Thoracic aorta (tissue), 2 donors: ENCODE measurements at regions not wholly inside any gene's neighbourhood (a gene's known extent, or its start where the extent isn't known, plus 50 kb on each side); places are given as distances from the start of the nearest gene placed in this dataset.
"Not testable (repeated sequence)": the region's sequence is repeated elsewhere in the genome, so short reads cannot be mapped to it uniquely, and the experiment has no call there.

Source experiments
- ATAC-seq: fragments of 150-250 bp; one replicate; pipeline ENCODE4 v1.8.0; 2017; ENCODE audit warnings: low read depth; ENCODE audit not compliant: insufficient number of reproducible peaks, low FRiP score
- DNase-seq: peaks from one replicate; pipeline ENCODE4 v3.0.0-alpha.2; 2020; ENCODE audit warnings: low spot score
- H3K27ac ChIP-seq, 2 donors: fragments of 200-600 bp; sonication (generic); 1 replicate in 1 of 2; 2 replicates in 1 of 2; pipeline ENCODE4 v1.5.1; 2016; ENCODE audit warnings: mild to moderate bottlenecking in 2 of 2, moderate library complexity in 2 of 2
- H3K27me3 ChIP-seq: fragments of 200-600 bp; sonication (generic); replicated peaks from 2 replicates; pipeline ENCODE4 v1.6.0; 2016; ENCODE audit warnings: mild to moderate bottlenecking; ENCODE audit not compliant: insufficient read depth
- H3K36me3 ChIP-seq: fragments of 200-600 bp; sonication (generic); one replicate; pipeline ENCODE4 v1.5.1; 2016
- H3K4me1 ChIP-seq, 2 donors: fragments of 200-600 bp; sonication (generic); 1 replicate in 1 of 2; 2 replicates in 1 of 2; pipeline versions ENCODE4 v1.5.1 to v1.6.0; 2016; ENCODE audit warnings: low read depth in 2 of 2, mild to moderate bottlenecking in 1 of 2; ENCODE audit not compliant: control insufficient read depth in 1 of 2
- H3K4me3 ChIP-seq: fragments of 200-600 bp; sonication (generic); 2 replicates; pipeline ENCODE4 v1.5.1; 2016; ENCODE audit warnings: mild to moderate bottlenecking
- H3K9me3 ChIP-seq: fragments of 200-600 bp; sonication (generic); 2 replicates; pipeline ENCODE4 v1.5.1; 2016

- not testable (repeated sequence) for H3K36me3 ChIP-seq, H3K4me3 ChIP-seq, ATAC-seq
Observed at GRCh38 chr1:143803095-143803494, 168.7 kb downstream of the FAM72C start.

GRCh38 chr1:143799568-143800187, 172.1 kb downstream of the FAM72C start:
- not testable (repeated sequence) for DNase-seq, H3K27ac ChIP-seq, H3K36me3 ChIP-seq, H3K9me3 ChIP-seq, H3K4me3 ChIP-seq, H3K4me1 ChIP-seq, H3K27me3 ChIP-seq
- ATAC-seq, result peak; percentile 60

More at GRCh38 chr1:143803095-143803494, 168.7 kb downstream of the FAM72C start:
- H3K27ac ChIP-seq, H3K4me1 ChIP-seq, H3K27me3 ChIP-seq, H3K9me3 ChIP-seq, DNase-seq: not testable (repeated sequence)

- H3K4me1 ChIP-seq, H3K27ac ChIP-seq, DNase-seq, H3K4me3 ChIP-seq, ATAC-seq, H3K27me3 ChIP-seq, H3K9me3 ChIP-seq, H3K36me3 ChIP-seq: not testable (repeated sequence)
Observed at GRCh38 chr1:143796369-143796768, 175.4 kb downstream of the FAM72C start.

- not testable (repeated sequence) for H3K27ac ChIP-seq, H3K4me3 ChIP-seq, H3K4me1 ChIP-seq, H3K27me3 ChIP-seq, ATAC-seq, H3K9me3 ChIP-seq, H3K36me3 ChIP-seq, DNase-seq
Observed at GRCh38 chr1:143792047-143792937, 179.5 kb downstream of the FAM72C start.

GRCh38 chr1:143786381-143786780, 185.4 kb downstream of the FAM72C start:
- H3K36me3 ChIP-seq, H3K4me3 ChIP-seq, H3K27me3 ChIP-seq, H3K27ac ChIP-seq, DNase-seq, H3K4me1 ChIP-seq, H3K9me3 ChIP-seq, ATAC-seq: not testable (repeated sequence)

- H3K27me3 ChIP-seq, H3K27ac ChIP-seq, H3K36me3 ChIP-seq, ATAC-seq, DNase-seq, H3K9me3 ChIP-seq, H3K4me1 ChIP-seq, H3K4me3 ChIP-seq: not testable (repeated sequence)
Observed at GRCh38 chr1:143785883-143786282, 185.9 kb downstream of the FAM72C start.

GRCh38 chr1:143784239-143784882, 187.4 kb downstream of the FAM72C start:
- not testable (repeated sequence) for ATAC-seq, DNase-seq, H3K9me3 ChIP-seq, H3K4me3 ChIP-seq, H3K27ac ChIP-seq, H3K4me1 ChIP-seq, H3K27me3 ChIP-seq, H3K36me3 ChIP-seq

GRCh38 chr1:143778178-143778577, 193.6 kb downstream of the FAM72C start:
- not testable (repeated sequence) for H3K4me3 ChIP-seq, H3K27me3 ChIP-seq, H3K36me3 ChIP-seq, H3K27ac ChIP-seq, H3K4me1 ChIP-seq, ATAC-seq, DNase-seq, H3K9me3 ChIP-seq

GRCh38 chr1:143764831-143765230, 207.0 kb downstream of the FAM72C start:
- not testable (repeated sequence) for ATAC-seq, H3K9me3 ChIP-seq, H3K36me3 ChIP-seq, H3K27me3 ChIP-seq, DNase-seq, H3K4me1 ChIP-seq, H3K4me3 ChIP-seq, H3K27ac ChIP-seq

- DNase-seq, H3K36me3 ChIP-seq, H3K4me1 ChIP-seq, H3K27ac ChIP-seq, H3K9me3 ChIP-seq, ATAC-seq, H3K4me3 ChIP-seq, H3K27me3 ChIP-seq: not testable (repeated sequence)
Observed at GRCh38 chr1:143760366-143760765, 211.4 kb downstream of the FAM72C start.

GRCh38 chr1:143755961-143756360, 215.8 kb downstream of the FAM72C start:
- H3K36me3 ChIP-seq, H3K4me1 ChIP-seq, ATAC-seq, H3K27ac ChIP-seq, H3K27me3 ChIP-seq, H3K4me3 ChIP-seq, H3K9me3 ChIP-seq, DNase-seq: not testable (repeated sequence)
